HEK293T (cell line): ENCODE measurements at regions not wholly inside any gene's neighbourhood (a gene's known extent, or its start where the extent isn't known, plus 50 kb on each side); places are given as distances from the start of the nearest gene placed in this dataset.

Experiments used
- CTCF ChIA-PET: fragments of 350-600 bp; formaldehyde crosslinking; extraction: SDS; loops from one replicate; lab custom pipeline; 2021; ENCODE audit warnings: antibody characterized with exemption, inconsistent platforms; lab: Yijun Ruan, JAX
- POLR2A ChIA-PET: fragments of 350-600 bp; formaldehyde crosslinking; extraction: SDS; loops from one replicate; lab custom pipeline; 2020; ENCODE audit warnings: antibody characterized with exemption, inconsistent platforms; lab: Yijun Ruan, JAX
- DNase-seq: peaks from one replicate; pipeline ENCODE4 v3.0.0; 2012; ENCODE audit warnings: mixed read lengths; ENCODE audit errors: extremely low spot score
- ARNT ChIP-seq: fragments of 450-650 bp; IDR thresholded peaks from 2 replicates; pipeline ENCODE4 v1.6.1; 2017; ENCODE audit warnings: mild to moderate bottlenecking
- BHLHE40 ChIP-seq: fragments of 450-650 bp; IDR thresholded peaks from 2 replicates; pipeline ENCODE4 v1.6.1; 2016; ENCODE audit warnings: mild to moderate bottlenecking, moderate library complexity, borderline replicate concordance
- CTBP1 ChIP-seq: fragments of 450-650 bp; IDR thresholded peaks from 2 replicates; pipeline ENCODE4 v1.6.1; 2016; ENCODE audit warnings: borderline replicate concordance
- ELF4 ChIP-seq: fragments of 450-650 bp; IDR thresholded peaks from 2 replicates; pipeline ENCODE4 v1.6.1; 2017; ENCODE audit warnings: antibody characterized with exemption
- FOXA1 ChIP-seq: fragments of 450-650 bp; IDR thresholded peaks from 2 replicates; pipeline ENCODE4 v1.6.1; 2016; ENCODE audit warnings: mild to moderate bottlenecking
- FOXK2 ChIP-seq: fragments of 450-650 bp; IDR thresholded peaks from 2 replicates; pipeline ENCODE4 v1.6.1; 2016; ENCODE audit warnings: mild to moderate bottlenecking
- FOXM1 ChIP-seq: fragments of 450-650 bp; IDR thresholded peaks from 2 replicates; pipeline ENCODE4 v1.6.1; 2017; ENCODE audit warnings: mild to moderate bottlenecking, borderline replicate concordance
- HDGF ChIP-seq: fragments of 450-650 bp; IDR thresholded peaks from 2 replicates; pipeline ENCODE4 v1.6.1; 2017; ENCODE audit warnings: antibody characterized with exemption, borderline replicate concordance
- L3MBTL2 ChIP-seq: fragments of 450-650 bp; conservative IDR thresholded peaks from 2 replicates; pipeline ENCODE4 v1.6.1; 2016; ENCODE audit warnings: mild to moderate bottlenecking
- LEF1 ChIP-seq: fragments of 450-650 bp; IDR thresholded peaks from 2 replicates; pipeline ENCODE4 v1.6.1; 2017; ENCODE audit warnings: mild to moderate bottlenecking, borderline replicate concordance
- NFRKB ChIP-seq: fragments of 450-650 bp; IDR thresholded peaks from 2 replicates; pipeline ENCODE4 v1.6.1; 2016; ENCODE audit warnings: mild to moderate bottlenecking, moderate library complexity
- PKNOX1 ChIP-seq: fragments of 450-650 bp; IDR thresholded peaks from 2 replicates; pipeline ENCODE4 v1.6.1; 2016
- SP1 ChIP-seq: fragments of 450-650 bp; IDR thresholded peaks from 2 replicates; pipeline ENCODE4 v1.6.1; 2017
- SUZ12 ChIP-seq: fragments of 450-650 bp; IDR thresholded peaks from 2 replicates; pipeline ENCODE4 v1.6.1; 2016; ENCODE audit warnings: mild to moderate bottlenecking
- TARDBP ChIP-seq: fragments of 450-650 bp; IDR thresholded peaks from 2 replicates; pipeline ENCODE4 v1.6.1; 2016
- ZNF384 ChIP-seq: fragments of 450-650 bp; IDR thresholded peaks from 2 replicates; pipeline ENCODE4 v1.6.1; 2016

GRCh38 chr6:12419631-12420272 lies 129.6 kb downstream of the EDN1 start:
- CTCF ChIA-PET, result no interaction called here
- TF ChIP-seq FOXA1 (no peak), ZNF384 (no peak), SUZ12 (no peak), FOXM1 (no peak), BHLHE40 (no peak)
- POLR2A ChIA-PET, result no interaction called here
- DNase-seq, result no peak

GRCh38 chr6:12420626-12421025 lies 130.5 kb downstream of the EDN1 start:
- POLR2A ChIA-PET, result no interaction called here
- DNase-seq, result no peak
- CTCF ChIA-PET, result no interaction called here
- TF ChIP-seq NFRKB, result no peak
- TF ChIP-seq FOXA1, result no peak
- no peak for TF ChIP-seq L3MBTL2
- no peak for TF ChIP-seq ZNF384
- no peak for TF ChIP-seq SUZ12
- no peak for TF ChIP-seq LEF1
- no peak for TF ChIP-seq BHLHE40
- TF ChIP-seq ELF4, result no peak
- TF ChIP-seq HDGF, result no peak
- TF ChIP-seq FOXM1, result no peak

DNA sequence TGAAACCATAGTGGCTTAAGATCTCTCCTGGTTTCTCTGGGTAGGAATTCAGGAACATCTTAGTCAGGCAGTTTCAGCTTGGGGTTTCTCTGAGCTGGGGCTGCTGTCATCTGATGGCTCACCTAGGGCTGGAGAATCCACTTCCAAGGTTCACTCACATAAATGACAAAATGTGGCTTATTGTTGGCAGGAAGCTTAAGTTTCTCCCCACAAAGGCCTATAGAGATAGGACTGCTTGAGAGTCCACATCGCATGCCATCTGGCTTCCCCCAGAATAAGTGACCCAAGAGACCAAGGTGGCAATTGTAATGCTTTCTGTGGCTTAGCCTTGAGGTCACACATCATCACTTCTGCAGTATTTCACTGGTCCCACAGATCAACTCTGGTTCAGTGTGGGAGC lies 131.4 kb downstream of the EDN1 start:
- no peak for TF ChIP-seq CTBP1
- TF ChIP-seq LEF1, result no peak
- CTCF ChIA-PET, result no interaction called here
- no peak for DNase-seq
- POLR2A ChIA-PET, result no interaction called here

- POLR2A ChIA-PET, result no interaction called here
- TF ChIP-seq NFRKB (no peak), TARDBP (no peak), FOXA1 (no peak), PKNOX1 (no peak), SP1 (no peak), HDGF (no peak), BHLHE40 (no peak), FOXK2 (no peak), FOXM1 (no peak)
- CTCF ChIA-PET, result no interaction called here
- DNase-seq, result no peak
These were observed 132.7 kb downstream of the EDN1 start for GRCh38 chr6:12422848-12423247.

GRCh38 chr6:12423832-12424231 lies 133.7 kb downstream of the EDN1 start:
- TF ChIP-seq NFRKB, result no peak
- ChIA-PET CTCF (no interaction called here), POLR2A (no interaction called here)
- no peak for DNase-seq

DNA sequence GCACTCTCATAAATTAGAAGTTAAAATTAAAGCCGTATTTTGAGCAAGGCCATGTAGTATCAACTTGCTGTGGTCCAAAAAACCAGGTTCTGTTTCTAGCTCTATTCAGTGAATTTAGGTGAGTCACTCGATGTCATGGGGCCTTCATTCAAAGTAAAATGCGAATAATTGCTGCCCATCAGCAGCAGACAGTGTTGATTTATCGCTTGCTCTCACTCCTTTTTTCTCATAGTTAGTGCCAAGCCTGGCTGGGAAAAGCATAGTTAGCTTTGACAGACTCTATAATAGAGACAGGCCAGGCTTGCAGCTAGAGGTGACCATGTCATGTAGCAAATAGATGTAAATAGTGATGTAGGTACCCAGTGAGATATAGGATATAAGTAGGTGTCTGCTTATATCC lies 136.0 kb downstream of the EDN1 start:
- POLR2A ChIA-PET, result no interaction called here
- TF ChIP-seq SP1 (no peak), BHLHE40 (no peak), CTBP1 (no peak), TARDBP (no peak), FOXA1 (no peak), ARNT (no peak), FOXK2 (no peak), ZNF384 (no peak), SUZ12 (no peak), HDGF (no peak), LEF1 (no peak), ELF4 (no peak), L3MBTL2 (no peak), PKNOX1 (no peak)
- no peak for DNase-seq

GRCh38 chr6:12431023-12431422 lies 140.9 kb downstream of the EDN1 start:
- TF ChIP-seq PKNOX1, result no peak
- TF ChIP-seq SUZ12, result no peak
- no peak for TF ChIP-seq L3MBTL2
- TF ChIP-seq FOXA1, result no peak
- TF ChIP-seq SP1, result no peak
- no peak for TF ChIP-seq FOXM1
- ChIA-PET CTCF (interaction anchor here (0.7 kb wide), 1 partner anchor 186 kb away, joined by 9 read pairs; no protein-coding TSS in a partner anchor), POLR2A (no interaction called here)
- DNase-seq, result no peak

More for the DNA sequence above, 136.0 kb downstream of the EDN1 start:
- CTCF ChIA-PET, result no interaction called here
